ENCODE measurements at regions not wholly inside any gene's neighbourhood (a gene's known extent, or its start where the extent isn't known, plus 50 kb on each side); places are given as distances from the start of the nearest gene placed in this dataset.

DNA sequence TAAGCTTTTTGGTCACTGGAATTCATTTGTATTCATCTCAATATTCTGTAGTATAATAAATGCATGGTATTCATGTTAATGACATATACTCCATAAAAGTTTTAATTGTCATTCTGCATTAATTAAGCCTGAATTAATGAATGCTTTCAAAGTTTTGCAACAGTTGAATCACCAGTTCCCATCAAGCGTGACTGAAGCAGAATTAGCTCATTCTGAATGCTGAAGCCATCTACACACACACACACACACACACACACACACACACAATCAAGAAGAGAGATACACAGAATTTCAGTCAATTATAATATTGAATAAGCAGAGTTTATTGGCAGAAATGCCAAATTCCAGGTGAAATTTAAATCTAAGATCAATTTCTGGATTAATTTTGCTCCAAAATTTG lies 252.1 kb upstream of the KCNMB2 start:
- Histone ChIP-seq H3K27ac (no peak overlapping the region), H3K9me3 (peaks cover 0 to 13% (median 0%) of the 10 kb centered on the region in 3 donors), H3K36me3 (no peaks in the 10 kb centered on the region), H3K27me3 (no peaks in the 10 kb centered on the region), H3K4me3 (no peak overlapping the region), H3K4me1 (no peaks in the 10 kb centered on the region)
- intact Hi-C loops (cut with DNase I; ENCODE audit: low total_unique reads), result no loop called here
- ATAC-seq (no peak), DNase-seq (no peak)
- TF ChIP-seq POLR2A (IDR thresholded peaks at IDR 0.05), result no peak
- TF ChIP-seq, protein P1, sequence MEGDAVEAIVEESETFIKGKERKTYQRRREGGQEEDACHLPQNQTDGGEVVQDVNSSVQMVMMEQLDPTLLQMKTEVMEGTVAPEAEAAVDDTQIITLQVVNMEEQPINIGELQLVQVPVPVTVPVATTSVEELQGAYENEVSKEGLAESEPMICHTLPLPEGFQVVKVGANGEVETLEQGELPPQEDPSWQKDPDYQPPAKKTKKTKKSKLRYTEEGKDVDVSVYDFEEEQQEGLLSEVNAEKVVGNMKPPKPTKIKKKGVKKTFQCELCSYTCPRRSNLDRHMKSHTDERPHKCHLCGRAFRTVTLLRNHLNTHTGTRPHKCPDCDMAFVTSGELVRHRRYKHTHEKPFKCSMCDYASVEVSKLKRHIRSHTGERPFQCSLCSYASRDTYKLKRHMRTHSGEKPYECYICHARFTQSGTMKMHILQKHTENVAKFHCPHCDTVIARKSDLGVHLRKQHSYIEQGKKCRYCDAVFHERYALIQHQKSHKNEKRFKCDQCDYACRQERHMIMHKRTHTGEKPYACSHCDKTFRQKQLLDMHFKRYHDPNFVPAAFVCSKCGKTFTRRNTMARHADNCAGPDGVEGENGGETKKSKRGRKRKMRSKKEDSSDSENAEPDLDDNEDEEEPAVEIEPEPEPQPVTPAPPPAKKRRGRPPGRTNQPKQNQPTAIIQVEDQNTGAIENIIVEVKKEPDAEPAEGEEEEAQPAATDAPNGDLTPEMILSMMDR (IDR thresholded peaks at IDR 0.05 in 4 of 5, conservative IDR thresholded peaks at IDR 0.05 in 1 of 5), result no peak
- in situ Hi-C loops (cut with MboI; ENCODE audit: low sequenced_read_pairs in 4 of 4), result no loop called here

DNA sequence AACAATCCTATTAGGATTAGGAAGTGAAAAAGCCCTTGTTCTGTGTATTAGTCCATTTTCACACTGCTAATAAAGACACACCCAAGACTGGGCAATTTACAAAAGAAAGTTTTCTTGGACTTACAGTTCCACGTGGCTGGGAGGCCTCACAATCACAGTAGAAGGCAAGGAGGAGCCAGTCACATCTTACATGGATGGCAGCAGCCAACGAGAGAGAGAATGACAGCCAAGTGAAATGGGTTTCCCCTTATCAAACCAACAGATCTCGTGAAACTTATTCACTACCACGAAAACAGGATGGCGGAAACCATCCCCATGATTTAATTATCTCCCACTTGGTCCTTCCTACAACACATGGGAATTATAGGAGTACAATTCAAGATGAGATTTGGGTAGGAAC lies 248.2 kb upstream of the KCNMB2 start:
- in situ Hi-C loops (cut with MboI; ENCODE audit: low sequenced_read_pairs in 4 of 4), result no loop called here
- no peaks in the 10 kb centered on the region for H3K9me3 ChIP-seq
- intact Hi-C loops (cut with DNase I; ENCODE audit: low total_unique reads), result no loop called here
- ATAC-seq (no peak), DNase-seq (no peak)
- H3K4me1 ChIP-seq, result no peaks in the 10 kb centered on the region
- no peaks in the 10 kb centered on the region for H3K36me3 ChIP-seq
- no peaks in the 10 kb centered on the region for H3K27me3 ChIP-seq
- no peak overlapping the region for H3K27ac ChIP-seq
- no peak overlapping the region for H3K4me3 ChIP-seq
- no peak for TF ChIP-seq POLR2A (IDR thresholded peaks at IDR 0.05)
- TF ChIP-seq, protein P1 (IDR thresholded peaks at IDR 0.05 in 4 of 5, conservative IDR thresholded peaks at IDR 0.05 in 1 of 5), result no peak

GRCh38 chr3:178289544-178290160 lies 246.6 kb upstream of the KCNMB2 start:
- H3K27me3 ChIP-seq, result no peaks in the 10 kb centered on the region
- ATAC-seq (peak; percentile 70 to 77), DNase-seq (peak in 1 of 2 donors; percentile 29)
- TF ChIP-seq POLR2A (IDR thresholded peaks at IDR 0.05), result no peak
- TF ChIP-seq, protein P1 (IDR thresholded peaks at IDR 0.05 in 4 of 5, conservative IDR thresholded peaks at IDR 0.05 in 1 of 5), result no peak
- in situ Hi-C loops (cut with MboI; ENCODE audit: low sequenced_read_pairs in 4 of 4) (no loop called here), intact Hi-C loops (cut with DNase I; ENCODE audit: low total_unique reads) (no loop called here)
- H3K9me3 ChIP-seq, result no peaks in the 10 kb centered on the region
- no peak overlapping the region for H3K4me3 ChIP-seq
- no peaks in the 10 kb centered on the region for H3K4me1 ChIP-seq
- H3K27ac ChIP-seq, result peak overlapping the region in 2 of 4 donors; percentile 42 to 51
- no peaks in the 10 kb centered on the region for H3K36me3 ChIP-seq

- H3K36me3 ChIP-seq, result no peaks in the 10 kb centered on the region
- no peaks in the 10 kb centered on the region for H3K9me3 ChIP-seq
- H3K4me1 ChIP-seq, result no peaks in the 10 kb centered on the region
- H3K4me3 ChIP-seq, result no peak overlapping the region
- TF ChIP-seq, protein P1 (IDR thresholded peaks at IDR 0.05 in 4 of 5, conservative IDR thresholded peaks at IDR 0.05 in 1 of 5), result no peak
- TF ChIP-seq POLR2A (IDR thresholded peaks at IDR 0.05), result no peak
- intact Hi-C loops (cut with DNase I; ENCODE audit: low total_unique reads), result no loop called here
- in situ Hi-C loops (cut with MboI; ENCODE audit: low sequenced_read_pairs in 4 of 4), result no loop called here
- ATAC-seq (no peak), DNase-seq (no peak)
- no peaks in the 10 kb centered on the region for H3K27me3 ChIP-seq
- H3K27ac ChIP-seq, result no peak overlapping the region
These were observed 244.5 kb upstream of the KCNMB2 start for GRCh38 chr3:178291574-178292370.
